Prostate gland (tissue), 2 donors: ENCODE measurements at regions not wholly inside any gene's neighbourhood (a gene's known extent, or its start where the extent isn't known, plus 50 kb on each side); places are given as distances from the start of the nearest gene placed in this dataset.

Experiments
- DNase-seq: peaks from one replicate; pipeline ENCODE4 v3.0.0-alpha.2; 2019; ENCODE audit warnings: low spot score
- H3K27ac ChIP-seq, 2 donors: fragments of 200-600 bp; sonication (generic); 2 replicates each; pipeline ENCODE4 v1.5.1; 2017 to 2019
- H3K27me3 ChIP-seq: fragments of 200-600 bp; sonication (generic); replicated peaks from 2 replicates; pipeline ENCODE4 v1.5.1; 2019; ENCODE audit not compliant: insufficient read depth
- H3K36me3 ChIP-seq, 2 donors: fragments of 200-600 bp; sonication (generic); 1 replicate in 1 of 2; 2 replicates in 1 of 2; pipeline versions ENCODE4 v1.5.1 to v1.8.1; 2017 to 2019
- H3K4me1 ChIP-seq: fragments of 200-600 bp; sonication (generic); replicated peaks from 2 replicates; pipeline ENCODE4 v1.5.1; 2019
- H3K4me3 ChIP-seq, 2 donors: fragments of 200-600 bp; sonication (generic); 2 replicates each; pipeline ENCODE4 v1.5.1; 2017 to 2019
- H3K9me3 ChIP-seq: fragments of 200-600 bp; sonication (generic); 2 replicates; pipeline ENCODE4 v1.5.1; 2017
- CTCF ChIP-seq, 4 experiments: fragments of 200-600 bp in 2 of 4; fragments of 450-650 bp in 2 of 4; sonication (generic) in 2 of 4; IDR thresholded peaks; 1 replicate in 3 of 4; 2 replicates in 1 of 4; pipeline ENCODE4 v1.5.1; 2016 to 2019; ENCODE audit warnings: antibody characterized with exemption in 4 of 4, mild to moderate bottlenecking in 2 of 4, moderate library complexity in 2 of 4
- POLR2A ChIP-seq: fragments of 450-650 bp; IDR thresholded peaks from one replicate; pipeline ENCODE4 v1.6.1; 2016; ENCODE audit warnings: antibody characterized with exemption, mild to moderate bottlenecking
- POLR2AphosphoS5 ChIP-seq: sonication (generic); formaldehyde crosslinking; IDR thresholded peaks from one replicate; pipeline ENCODE4 v1.6.1; 2017; ENCODE audit warnings: antibody characterized with exemption
- WGBS: methylation state at CpG from one replicate; pipeline ENCODE4 v1.1.5; 2018; 5-methylcytosine and 5-hydroxymethylcytosine counted together
- intact Hi-C: fragments of 100-400 bp; cut with DNase I; formaldehyde crosslinking; loops from one replicate; pipeline ENCODE4 v1.14.2; 2022

DNA sequence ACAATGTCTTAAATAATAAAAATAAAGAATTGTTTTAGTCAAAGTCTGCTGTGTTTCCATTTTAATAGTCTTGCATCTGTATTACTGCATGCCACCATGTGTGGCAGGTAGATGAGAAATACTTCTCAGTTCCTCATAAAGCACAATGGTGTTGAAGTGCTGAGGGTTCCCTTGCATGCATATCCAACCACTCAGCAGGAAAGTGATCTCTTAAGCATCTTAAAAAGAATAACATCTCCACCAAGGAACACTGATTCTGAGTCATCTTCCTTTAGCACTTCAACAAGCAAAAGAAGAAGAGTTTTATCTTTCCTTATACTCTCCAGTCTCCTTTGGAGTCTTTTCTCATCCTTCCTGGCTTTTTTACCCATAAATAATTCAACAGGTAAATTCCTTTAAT, 602.0 kb downstream of the TBL1XR1 start:
- TF ChIP-seq POLR2A (no peak), POLR2AphosphoS5 (no peak), CTCF (IDR thresholded peaks at IDR 0.05) (no peak)
- no peak overlapping the region for H3K27ac ChIP-seq
- no peak overlapping the region for H3K4me3 ChIP-seq
- no peaks in the 10 kb centered on the region for H3K36me3 ChIP-seq
- no peaks in the 10 kb centered on the region for H3K4me1 ChIP-seq
- H3K9me3 ChIP-seq = no peaks in the 10 kb centered on the region
- no peaks in the 10 kb centered on the region for H3K27me3 ChIP-seq
- no peak for DNase-seq
- intact Hi-C loops = no loop called here

DNA sequence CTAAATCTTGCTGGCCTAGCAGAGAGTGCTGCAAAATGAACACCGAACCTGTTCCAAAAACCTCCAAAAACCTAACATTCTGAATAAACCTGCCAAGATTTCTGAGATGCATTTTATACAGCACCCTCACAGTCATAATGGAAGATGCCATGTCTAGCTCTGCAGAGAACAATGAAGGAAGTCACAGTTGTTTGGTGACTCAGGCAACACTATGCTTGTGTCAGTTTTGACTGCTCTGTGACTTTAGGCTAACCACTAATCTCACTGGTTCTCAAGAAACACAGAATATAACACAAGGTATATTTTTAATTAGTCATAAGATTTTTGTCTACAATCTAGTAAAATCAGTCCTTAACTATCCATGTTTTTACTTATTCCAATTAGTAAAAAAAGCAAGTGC, 606.6 kb downstream of the TBL1XR1 start:
- Histone ChIP-seq H3K36me3 (no peaks in the 10 kb centered on the region), H3K4me1 (no peaks in the 10 kb centered on the region), H3K27ac (no peak overlapping the region), H3K9me3 (no peaks in the 10 kb centered on the region), H3K4me3 (no peak overlapping the region), H3K27me3 (no peaks in the 10 kb centered on the region)
- 54% methylated on average over 1 of the region's 1 CpG for WGBS
- intact Hi-C loops = no loop called here
- DNase-seq = no peak
- TF ChIP-seq CTCF (IDR thresholded peaks at IDR 0.05) (no peak), POLR2AphosphoS5 (no peak), POLR2A (no peak)

DNA sequence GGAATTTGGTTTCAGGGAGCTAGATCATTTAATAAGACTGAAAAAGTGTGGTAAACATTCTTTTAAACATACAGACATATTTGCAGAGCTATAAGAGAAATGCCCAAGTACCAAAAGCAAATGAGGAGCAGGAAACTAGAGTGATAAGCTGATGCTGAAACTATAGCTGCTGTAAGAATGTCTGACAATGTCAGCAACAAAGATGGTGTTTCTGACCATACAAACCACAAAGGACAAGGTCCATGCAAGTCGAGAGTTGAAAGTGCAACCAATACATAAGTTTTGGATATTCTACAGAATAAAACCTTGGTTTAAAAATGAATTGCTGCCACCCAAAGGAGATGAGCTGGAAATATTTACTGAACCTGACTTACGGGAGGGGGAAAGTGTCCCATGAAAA, 610.2 kb downstream of the TBL1XR1 start:
- no peak for TF ChIP-seq POLR2AphosphoS5
- no peaks in the 10 kb centered on the region for H3K9me3 ChIP-seq
- WGBS = 75% methylated on average over 2 of the region's 2 CpGs
- no peaks in the 10 kb centered on the region for H3K27me3 ChIP-seq
- no peak overlapping the region for H3K4me3 ChIP-seq
- intact Hi-C loops = no loop called here
- no peaks in the 10 kb centered on the region for H3K36me3 ChIP-seq
- H3K27ac ChIP-seq = no peak overlapping the region
- DNase-seq = no peak
- no peaks in the 10 kb centered on the region for H3K4me1 ChIP-seq

DNA sequence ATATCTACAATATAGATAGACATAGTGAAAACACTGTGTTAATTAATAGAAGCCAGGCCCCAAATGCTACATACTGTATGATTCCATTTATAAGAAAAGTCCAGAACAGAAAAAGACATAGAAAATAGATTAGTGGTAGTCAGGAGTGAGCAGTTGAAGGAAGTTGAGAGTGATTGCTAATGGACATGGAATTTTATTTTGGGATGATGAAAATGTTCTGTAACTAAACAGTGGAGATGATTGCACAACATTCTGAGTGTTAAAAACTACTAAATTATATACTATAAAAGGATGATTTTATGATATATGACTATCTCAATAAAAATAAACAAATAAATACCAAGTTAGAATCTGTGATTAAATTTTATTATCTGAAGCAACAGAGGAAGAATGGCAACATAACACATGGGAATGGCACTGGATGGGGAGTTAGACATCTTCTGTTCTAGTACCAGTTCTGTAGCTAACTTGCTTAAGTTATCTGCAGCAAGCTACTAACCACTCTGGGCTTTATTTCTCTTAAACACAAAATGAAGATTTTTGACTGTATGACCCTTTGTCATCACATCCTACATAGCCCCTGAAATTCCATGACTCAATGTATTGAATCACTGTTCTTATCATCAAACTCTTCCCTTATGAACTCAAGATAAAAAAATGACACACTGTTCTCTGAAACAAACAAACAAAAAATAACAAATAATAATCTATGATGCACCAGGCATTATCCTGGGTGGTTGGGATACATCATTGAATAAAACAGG, 612.7 kb downstream of the TBL1XR1 start:
- Histone ChIP-seq H3K36me3 (no peaks in the 10 kb centered on the region), H3K4me3 (no peak overlapping the region), H3K9me3 (no peaks in the 10 kb centered on the region), H3K27me3 (no peaks in the 10 kb centered on the region), H3K4me1 (no peaks in the 10 kb centered on the region), H3K27ac (no peak overlapping the region)
- intact Hi-C loops = no loop called here
- no peak for DNase-seq
- TF ChIP-seq POLR2A = no peak
- TF ChIP-seq CTCF (IDR thresholded peaks at IDR 0.05) = no peak
- no peak for TF ChIP-seq POLR2AphosphoS5

DNA sequence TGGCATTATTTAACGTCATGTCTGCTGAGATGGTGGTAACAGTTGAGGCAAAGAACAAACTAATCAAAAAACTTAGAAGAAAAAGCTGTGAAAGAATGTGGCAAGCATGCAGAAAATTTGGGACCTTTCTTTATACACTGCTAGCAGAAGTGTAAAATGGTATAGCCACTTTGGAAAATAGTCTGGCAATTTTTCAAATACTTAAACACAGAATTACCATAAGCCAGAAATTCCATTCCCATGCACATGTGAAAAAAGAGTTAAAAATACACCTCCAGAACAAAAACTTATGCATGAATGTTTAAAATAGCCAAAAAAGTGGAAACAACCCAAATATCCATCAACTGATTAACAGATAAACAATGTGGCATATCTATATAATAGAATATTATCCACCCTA, 613.3 kb downstream of the TBL1XR1 start:
- no peaks in the 10 kb centered on the region for H3K4me1 ChIP-seq
- intact Hi-C loops = no loop called here
- H3K36me3 ChIP-seq = no peaks in the 10 kb centered on the region
- DNase-seq = no peak
- no peaks in the 10 kb centered on the region for H3K9me3 ChIP-seq
- no peak overlapping the region for H3K4me3 ChIP-seq
- WGBS = 92% methylated on average over 1 of the region's 1 CpG
- no peaks in the 10 kb centered on the region for H3K27me3 ChIP-seq
- TF ChIP-seq POLR2A (no peak), CTCF (IDR thresholded peaks at IDR 0.05) (no peak), POLR2AphosphoS5 (no peak)
- no peak overlapping the region for H3K27ac ChIP-seq
